ENCODE measurements at regions not wholly inside any gene's neighbourhood (a gene's known extent, or its start where the extent isn't known, plus 50 kb on each side); places are given as distances from the start of the nearest gene placed in this dataset.

- H3T11ph ChIP-seq (ENCODE audit: low read length): no peak overlapping the region
- H3K14ac ChIP-seq (ENCODE audit: insufficient read depth, low read length): no peak overlapping the region
- no peak overlapping the region for H2BK12ac ChIP-seq (ENCODE audit: insufficient read length, low read depth, low read length)
- H3K9me3 Mint-ChIP-seq: no peaks in the 10 kb centered on the region
- no peak overlapping the region for H4K8ac ChIP-seq (replicated peaks; ENCODE audit: insufficient read length, low read depth, low read length)
- H3K27me3 Mint-ChIP-seq (ENCODE audit: low read depth): no peaks in the 10 kb centered on the region
- H3K79me2 ChIP-seq (ENCODE audit: insufficient read depth, low read length): no peaks in the 10 kb centered on the region
- H3K9me3 ChIP-seq (ENCODE audit: control insufficient read depth, low read depth, low read length): no peaks in the 10 kb centered on the region
- no peaks in the 10 kb centered on the region; the same call in 1 of the 2 replicates for H3K4me1 ChIP-seq (ENCODE audit: insufficient read depth, low read length)
- no peak overlapping the region for H3K4me3 Mint-ChIP-seq
- no peak overlapping the region for H3K4ac ChIP-seq (ENCODE audit: low read depth, low read length)
- H2BK20ac ChIP-seq (ENCODE audit: low read depth, low read length, poor library complexity, severe bottlenecking): no peak overlapping the region
- DNase-seq: no peak
- H3K4me2 ChIP-seq (ENCODE audit: insufficient read depth, insufficient read length, low read length): no peak overlapping the region
- no peaks in the 10 kb centered on the region for H3K23me2 ChIP-seq (ENCODE audit: insufficient read length, low read depth, low read length, poor library complexity, severe bottlenecking)
- WGBS (ENCODE audit: extremely low coverage, insufficient read length, low lambda C conversion rate): no CpG with 5 or more reads among the region's 4 CpGs
- H3K9ac ChIP-seq (ENCODE audit: extremely low read depth, insufficient read length, low read length): no peak overlapping the region
- no peaks in the 10 kb centered on the region for H3K27me3 ChIP-seq (ENCODE audit: insufficient read depth, low read length)
- no peak overlapping the region for H2AFZ ChIP-seq (ENCODE audit: low read length)
- H2BK120ac ChIP-seq (ENCODE audit: low read depth, low read length, poor library complexity, severe bottlenecking): no peak overlapping the region
- no peak overlapping the region for H4K5ac ChIP-seq (ENCODE audit: insufficient read length, low read depth, low read length)
- no peak overlapping the region for H3K18ac ChIP-seq (ENCODE audit: insufficient read length, low read depth, low read length)
- no peaks in the 10 kb centered on the region for H3K36me3 Mint-ChIP-seq (ENCODE audit: insufficient read depth in 1 of 3, low read depth in 3 of 3)
- no peak overlapping the region for H3K56ac ChIP-seq (ENCODE audit: insufficient read length, low read depth, low read length)
- H3K79me1 ChIP-seq (ENCODE audit: insufficient read depth, low read depth, low read length, poor library complexity, severe bottlenecking): no peaks in the 10 kb centered on the region
- H3K27ac ChIP-seq (ENCODE audit: insufficient read length, low read depth, low read length): no peak overlapping the region
- no peak overlapping the region for H2BK15ac ChIP-seq (ENCODE audit: low read depth, low read length)
- H2BK5ac ChIP-seq (ENCODE audit: insufficient read length, low read length): no peak overlapping the region
- H2AK5ac ChIP-seq (ENCODE audit: insufficient read length, low read length): no peak overlapping the region
- H4K91ac ChIP-seq (ENCODE audit: insufficient read length, low read depth, low read length): no peak overlapping the region
- H3K4me1 Mint-ChIP-seq: peaks cover 6 to 17% of the 10 kb centered on the region in 2 experiments
- TF ChIP-seq CTCF (conservative IDR thresholded peaks at IDR 0.05): no peak
- no peak overlapping the region for H3K23ac ChIP-seq (ENCODE audit: insufficient read length, low read depth, low read length)
- H3K27ac Mint-ChIP-seq: no peak overlapping the region
- no peaks in the 10 kb centered on the region for H4K20me1 ChIP-seq (ENCODE audit: control insufficient read depth, insufficient read depth, insufficient read length)
Measured at GRCh38 chr20:55685425-55685824, 319.9 kb downstream of the CBLN4 start.

All from H9 (cell line).